Stromal cell of bone marrow (primary cell): ENCODE measurements at regions not wholly inside any gene's neighbourhood (a gene's known extent, or its start where the extent isn't known, plus 50 kb on each side); places are given as distances from the start of the nearest gene placed in this dataset.

Experiments used
- DNase-seq: peaks from one replicate; pipeline ENCODE4 v3.0.0-alpha.2; 2012; ENCODE audit warnings: low read depth

- DNase-seq = no peak
These were observed 978.3 kb upstream of the B3GALT2 start for GRCh38 chr1:194164755-194165154.

DNA sequence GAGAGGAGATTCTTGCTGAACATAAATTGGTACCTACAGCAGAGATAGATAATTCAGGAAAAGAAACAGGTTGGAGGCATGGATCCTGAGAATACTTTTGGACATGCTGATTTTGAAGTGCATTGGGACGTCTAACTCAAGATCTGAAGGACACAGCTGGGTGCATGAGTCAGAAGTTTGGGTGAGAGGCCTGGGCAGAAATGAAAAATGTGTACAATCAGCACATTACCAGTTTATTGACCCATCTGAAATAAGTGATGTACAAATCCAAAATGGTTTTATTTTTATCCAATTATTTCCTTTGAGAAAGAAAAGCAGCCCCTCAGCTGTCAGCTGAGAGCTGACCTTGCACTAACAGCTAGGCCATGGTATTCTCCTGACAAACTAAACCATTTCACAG is 975.2 kb upstream of the B3GALT2 start:
- DNase-seq = no peak

DNA sequence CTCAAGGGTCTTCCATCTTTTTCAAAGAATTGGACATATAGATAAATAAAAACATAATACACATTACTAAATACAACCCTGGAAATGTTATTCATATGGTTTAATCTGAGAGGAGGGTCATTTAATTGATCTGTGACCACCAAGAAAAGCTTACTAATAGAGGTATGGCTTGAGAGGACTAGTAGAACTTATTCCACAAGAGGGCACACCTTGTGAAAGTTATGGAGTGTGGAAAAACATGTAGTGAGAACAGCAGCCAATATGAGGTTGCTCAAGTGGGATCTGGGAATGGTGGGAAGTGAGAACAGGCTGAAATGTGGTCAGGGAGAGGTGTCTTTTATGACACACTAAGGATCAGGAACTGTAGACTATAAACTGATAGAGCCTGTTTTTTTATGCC is 973.5 kb upstream of the B3GALT2 start:
- no peak for DNase-seq

DNA sequence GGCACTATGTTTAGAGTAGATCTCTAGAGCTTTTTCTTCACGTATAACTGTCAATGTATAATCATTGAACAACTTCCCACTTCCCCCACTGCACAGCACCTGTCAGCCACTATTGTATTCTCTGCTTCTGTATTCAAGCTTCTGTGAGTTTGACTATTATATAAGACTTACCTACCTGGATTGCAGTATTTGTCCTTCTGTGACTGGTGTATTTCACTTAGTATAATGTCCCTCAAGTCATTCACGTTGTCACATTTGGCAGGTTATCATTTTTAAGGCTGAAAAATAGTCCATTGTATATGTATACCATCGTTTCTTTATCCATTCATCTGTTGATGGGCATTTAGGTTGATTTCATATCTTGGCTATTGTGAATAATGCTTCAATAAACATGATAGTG is 969.5 kb upstream of the B3GALT2 start:
- no peak for DNase-seq

DNA sequence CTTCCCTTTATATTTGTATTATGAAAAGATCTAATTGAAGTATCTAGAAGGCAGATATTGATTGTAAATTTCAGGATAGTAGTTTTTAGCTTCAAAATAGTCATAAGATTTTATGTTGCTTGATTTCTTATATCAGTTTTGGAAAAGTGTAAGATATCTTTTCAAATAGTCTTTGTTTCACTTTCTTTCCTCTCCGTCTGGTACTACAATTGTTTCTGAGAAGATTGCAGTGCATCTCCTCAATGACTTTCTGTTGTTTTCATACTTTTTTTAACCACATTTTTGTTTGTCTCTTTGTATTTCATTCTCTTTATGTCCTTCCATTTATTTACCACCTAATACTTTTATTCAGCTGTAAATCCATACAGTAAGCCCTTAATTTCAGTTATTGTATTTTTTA is 964.6 kb upstream of the B3GALT2 start:
- DNase-seq = no peak

DNA sequence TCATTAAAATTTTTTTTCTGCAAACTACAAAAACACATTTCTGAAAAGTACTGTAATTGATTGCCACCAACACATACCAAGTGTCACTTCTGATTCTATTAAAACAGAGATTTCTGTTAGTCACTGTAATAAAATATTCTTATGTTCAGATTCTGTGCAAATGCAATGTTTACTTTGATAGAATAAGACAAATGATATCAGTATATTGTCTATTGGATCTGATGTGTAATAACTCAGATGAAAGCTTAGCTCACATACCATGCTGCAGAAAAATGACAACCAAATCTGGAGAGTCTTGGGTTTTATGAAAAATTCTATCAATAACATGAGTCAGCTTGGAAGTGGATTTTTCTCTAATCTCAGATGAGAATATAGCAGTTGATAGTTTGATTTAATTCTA is 963.8 kb upstream of the B3GALT2 start:
- DNase-seq = no peak

- DNase-seq = no peak
These were observed 946.7 kb upstream of the B3GALT2 start for GRCh38 chr1:194133152-194133551.

DNA sequence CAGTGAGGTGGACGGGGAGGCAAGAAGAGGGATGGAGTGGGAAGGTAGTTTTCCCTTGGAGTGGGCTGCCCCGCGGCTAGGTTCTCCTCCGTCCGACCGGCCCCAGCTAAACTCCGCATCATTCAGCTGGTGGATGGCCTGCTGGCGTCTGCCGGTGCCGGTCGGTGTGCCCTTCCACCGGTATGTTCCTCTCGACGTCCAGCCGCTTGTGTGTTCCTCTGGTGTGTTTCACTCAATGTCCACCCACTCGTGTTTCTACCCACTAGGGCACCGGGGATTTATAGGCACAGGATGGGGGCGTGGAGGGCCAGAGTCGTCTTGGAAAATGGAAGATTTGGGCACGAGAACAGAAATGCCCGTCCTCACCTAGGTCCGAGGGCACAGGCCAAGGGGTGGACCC is 931.7 kb upstream of the B3GALT2 start:
- DNase-seq = no peak

DNA sequence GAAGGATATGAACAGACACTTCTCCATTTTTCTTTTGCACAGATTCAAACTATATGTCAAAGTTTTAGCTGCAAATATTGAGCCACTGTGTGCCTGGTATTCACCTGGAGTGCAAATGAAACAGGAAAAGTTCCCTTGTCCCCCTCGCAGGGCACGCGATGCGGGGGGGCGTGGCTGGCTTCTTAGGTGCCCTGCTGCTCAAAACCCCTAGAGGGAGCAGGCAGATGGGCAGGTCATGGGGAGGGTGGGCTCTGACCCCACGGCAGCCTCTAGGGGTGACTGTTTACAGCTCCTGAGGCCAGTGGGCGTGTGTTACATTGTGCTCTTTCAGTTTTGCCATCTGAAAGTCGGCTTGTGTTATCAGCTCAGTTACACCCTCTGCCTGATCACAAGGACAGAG is 931.2 kb upstream of the B3GALT2 start:
- no peak for DNase-seq

GRCh38 chr1:194114288-194114687 is 927.9 kb upstream of the B3GALT2 start:
- DNase-seq = no peak

GRCh38 chr1:194105381-194105780 is 919.0 kb upstream of the B3GALT2 start:
- DNase-seq = no peak

DNA sequence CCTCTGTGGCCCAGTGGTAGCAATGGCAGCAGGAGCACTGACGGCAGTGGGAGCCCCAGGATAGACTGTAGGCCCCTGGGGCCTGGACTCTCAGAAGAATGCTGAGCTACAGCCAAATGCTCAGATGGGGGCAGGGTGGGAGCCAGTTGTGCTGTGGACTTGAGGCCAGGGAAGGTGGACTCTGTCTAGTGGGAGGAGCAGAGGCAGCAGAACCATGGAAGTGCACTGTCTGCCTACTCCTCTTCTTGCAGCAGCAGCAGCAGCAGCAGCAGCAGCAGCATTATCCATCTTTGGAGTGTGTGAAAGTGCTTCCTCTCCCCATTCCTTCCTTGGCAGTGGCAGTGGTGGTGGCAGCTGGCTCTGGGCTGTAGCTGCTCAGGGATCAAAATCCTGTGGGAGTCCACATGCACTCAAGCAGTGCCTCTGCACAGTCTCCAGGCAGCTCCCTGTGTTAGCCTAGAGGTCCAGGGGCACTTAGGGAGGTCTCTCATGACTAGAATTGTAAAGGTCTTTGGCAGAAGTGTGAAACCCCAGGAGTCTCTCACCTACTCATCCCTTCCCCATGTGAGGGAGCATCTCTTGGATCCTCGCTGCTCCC is 917.9 kb upstream of the B3GALT2 start:
- DNase-seq = no peak

- DNase-seq = no peak
These were observed 917.3 kb upstream of the B3GALT2 start for GRCh38 chr1:194103516-194104246.

GRCh38 chr1:194103101-194103500 is 916.7 kb upstream of the B3GALT2 start:
- no peak for DNase-seq

- no peak for DNase-seq
These were observed 916.2 kb upstream of the B3GALT2 start for GRCh38 chr1:194102607-194103006.

- DNase-seq = no peak
These were observed 898.3 kb upstream of the B3GALT2 start for GRCh38 chr1:194084755-194085154.

GRCh38 chr1:194081444-194081843 is 895.0 kb upstream of the B3GALT2 start:
- DNase-seq = no peak

- DNase-seq = no peak
These were observed 894.4 kb upstream of the B3GALT2 start for GRCh38 chr1:194080826-194081225.

DNA sequence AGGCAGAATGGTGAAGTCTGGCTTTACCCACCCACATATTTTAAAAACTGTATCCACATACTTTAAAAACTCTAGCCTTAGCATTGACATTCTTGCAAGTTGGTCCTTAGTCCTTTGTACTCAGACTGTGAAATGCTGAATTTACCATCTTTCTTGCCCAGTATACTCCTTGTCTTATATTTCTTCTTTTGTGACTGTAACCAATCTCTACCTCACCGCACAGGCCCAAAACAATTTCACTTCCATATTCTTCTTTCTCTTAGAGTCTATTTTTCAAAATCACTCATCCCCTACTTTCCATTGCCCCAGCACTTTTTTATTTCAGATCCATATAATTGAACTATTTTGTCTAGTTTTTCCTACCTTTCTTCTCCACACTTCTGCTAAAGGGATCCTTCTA is 892.4 kb upstream of the B3GALT2 start:
- DNase-seq = no peak

- no peak for DNase-seq
These were observed 890.2 kb upstream of the B3GALT2 start for GRCh38 chr1:194076646-194077045.

- no peak for DNase-seq
These were observed 887.4 kb upstream of the B3GALT2 start for GRCh38 chr1:194073833-194074232.

- no peak for DNase-seq
These were observed 884.8 kb upstream of the B3GALT2 start for GRCh38 chr1:194071205-194071604.

DNA sequence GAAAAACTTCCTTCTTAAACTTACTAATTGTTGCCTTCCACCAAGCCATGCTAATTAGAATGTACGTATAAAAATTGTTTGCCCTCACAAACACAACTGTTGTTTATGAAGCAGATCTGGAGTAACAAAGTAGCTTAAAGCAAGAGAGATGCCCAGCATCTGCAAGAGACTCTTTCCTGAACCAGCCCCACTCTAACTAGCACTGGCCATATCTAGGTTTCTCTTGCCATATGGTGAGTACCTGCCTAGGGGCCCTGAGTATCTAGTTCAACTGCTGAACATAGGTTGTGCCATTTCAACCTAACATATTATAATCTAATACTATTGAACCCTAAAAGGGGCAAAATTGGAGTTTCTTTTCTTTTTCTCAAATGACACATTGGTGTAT is 883.4 kb upstream of the B3GALT2 start:
- no peak for DNase-seq

DNA sequence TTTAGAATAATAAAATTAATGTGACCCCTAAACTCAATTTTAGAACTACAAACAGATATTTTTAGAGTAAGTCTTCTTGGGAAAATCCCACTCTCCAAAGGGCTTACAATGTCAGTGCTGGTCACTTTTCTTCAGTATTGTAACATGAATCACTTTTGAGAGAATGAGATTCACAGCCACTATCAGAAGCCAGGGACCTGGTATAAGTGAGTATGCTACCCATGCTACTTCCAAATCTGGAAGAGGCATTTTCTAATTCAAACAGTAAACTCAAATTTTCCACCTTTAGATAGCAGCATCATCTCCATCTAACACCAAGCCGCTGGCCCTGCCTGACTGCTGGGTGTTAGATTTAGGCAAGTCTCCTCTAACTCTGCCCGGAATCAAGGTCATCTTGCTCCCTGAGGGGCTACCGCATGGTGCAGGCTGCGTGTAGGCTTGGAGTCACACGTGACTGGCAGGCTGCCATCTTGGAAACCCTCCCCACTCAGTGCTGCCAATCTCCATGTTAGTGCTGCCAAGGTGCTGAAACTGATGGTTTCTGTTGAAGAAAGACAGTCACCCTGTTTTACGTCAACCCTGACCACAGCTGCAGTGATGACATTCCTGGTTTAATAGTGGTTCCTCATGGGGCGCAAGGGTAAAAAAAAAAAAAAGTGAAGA is 882.9 kb upstream of the B3GALT2 start:
- no peak for DNase-seq
